Heart right ventricle (tissue), 16 donors: ENCODE measurements at regions not wholly inside any gene's neighbourhood (a gene's known extent, or its start where the extent isn't known, plus 50 kb on each side); places are given as distances from the start of the nearest gene placed in this dataset.

Experiments
- ATAC-seq, 8 donors: fragments of 200-7000 bp; cut with Tn5 transposase; one replicate each; pipeline ENCODE4 v1.9.1; 2020; ENCODE audit warnings: mild to moderate bottlenecking in 8 of 8, moderate library complexity in 8 of 8, moderate number of reproducible peaks in 1 of 8
- DNase-seq, 2 donors: peaks; one replicate each; pipeline ENCODE4 v3.0.0-alpha.2; 2020
- H3K27ac ChIP-seq, 10 donors: fragments of 200-600 bp; sonication (generic) in 2 of 10; one replicate each; pipeline versions ENCODE4 v1.5.0 to v1.8.0; 2020 to 2022; ENCODE audit warnings: mild to moderate bottlenecking in 3 of 10
- H3K27me3 ChIP-seq, 7 donors: fragments of 200-600 bp; one replicate each; pipeline ENCODE4 v1.8.0; 2021 to 2022; ENCODE audit warnings: mild to moderate bottlenecking in 2 of 7
- H3K36me3 ChIP-seq, 9 donors: fragments of 200-600 bp; sonication (generic) in 1 of 9; one replicate each; pipeline versions ENCODE4 v1.5.0 to v1.8.0; 2020 to 2022; ENCODE audit warnings: mild to moderate bottlenecking in 2 of 9
- H3K4me1 ChIP-seq, 9 donors: fragments of 200-600 bp; sonication (generic) in 1 of 9; one replicate each; pipeline versions ENCODE4 v1.5.0 to v1.8.0; 2020 to 2022; ENCODE audit warnings: mild to moderate bottlenecking in 4 of 9
- H3K4me3 ChIP-seq, 10 donors: fragments of 200-600 bp; sonication (generic) in 2 of 10; one replicate each; pipeline versions ENCODE4 v1.5.0 to v1.8.0; 2020 to 2022; ENCODE audit warnings: mild to moderate bottlenecking in 7 of 10, moderate library complexity in 2 of 10
- H3K9me3 ChIP-seq, 11 donors: fragments of 200-600 bp in 10 of 11; sonication (generic) in 2 of 11; one replicate each; pipeline versions ENCODE4 v1.5.0 to v1.8.0; 2013 to 2022; ENCODE audit warnings: mild to moderate bottlenecking in 2 of 11, control low read depth in 1 of 11, moderate library complexity in 1 of 11
- CTCF ChIP-seq, 9 donors: fragments of 200-600 bp; sonication (generic) in 2 of 9; IDR thresholded peaks; one replicate each; pipeline versions ENCODE4 v1.5.0 to v1.8.0; 2021 to 2022; ENCODE audit warnings: antibody characterized with exemption in 9 of 9, mild to moderate bottlenecking in 5 of 9, moderate library complexity in 1 of 9
- WGBS, 2 donors: extraction: QIAGEN DNeasy Blood & Tissue Kit; methylation state at CpG; one replicate each; pipeline ENCODE4 v1.1.7; 2013; ENCODE audit warnings: inconsistent platforms in 1 of 2; 5-methylcytosine and 5-hydroxymethylcytosine counted together
- intact Hi-C, 10 donors: fragments of 100-400 bp; cut with DNase I; formaldehyde crosslinking; loops; one replicate each; pipeline versions ENCODE4 v1.11.1 to v1.14.2; 2022
- donor health status: Arrhythmogenic right ventricular cardiomyopathy.
- donor health status: ischemic (EF 13 %, LVEDD 7.1; RV severe dilation, severe dysfunction).
- donor health status: healthy with polysubstance abuse.
- donor health status: DM: no; HTN: yes; CAD: no.
- donor health status: DM: no; HTN: no; CAD: no.
- donor health status: ischemic (EF 25% LVEDD 6.9; RV normal size, moderate dysfunction).
- donor health status: ischemic (EF 25% LVEDD 5.7; RV mildly dilated, moderate dysfunction).
- donor health status: healthy.
- donor health status: DM: yes; HTN: yes; CAD: no.
- donor health status: Ischemic cardiomyopathy.
- donor health status: ischemic (EF 35%, LVEDD 5.7; RV mildly dilated, moderate dysfunction).
- donor health status: nonischemic (EF 11% LVEDD 7.7; RV severe dilation, severe dysfunction).
- donor health status: DM: yes; HTN: yes; CAD: no.
- donor health status: PGD.
- donor health status: ischemic (EF 29% LVEDD 5.4; RV normal size, mild dysfunction).
- donor health status: nonischemic (EF 23%, LVEDD 6.1; RV moderate dilation, normal function).

- Histone ChIP-seq H3K27me3 (no peaks in the 10 kb centered on the region), H3K9me3 (no peaks in the 10 kb centered on the region), H3K4me1 (no peaks in the 10 kb centered on the region), H3K36me3 (no peaks in the 10 kb centered on the region), H3K27ac (no peak overlapping the region), H3K4me3 (no peak overlapping the region)
- no peak for ATAC-seq
- 26 to 38% methylated on average over 3 of the region's 3 CpGs for WGBS, 2 donors
- no peak for TF ChIP-seq CTCF (IDR thresholded peaks at IDR 0.05)
- intact Hi-C loops: no loop called here
- DNase-seq: no peak
These were observed 181.5 kb upstream of the SYT1 start for GRCh38 chr12:78683031-78683430.

- intact Hi-C loops: no loop called here
- H3K27ac ChIP-seq: no peak overlapping the region
- H3K4me3 ChIP-seq: no peak overlapping the region
- DNase-seq: no peak
- H3K9me3 ChIP-seq: no peaks in the 10 kb centered on the region
- TF ChIP-seq CTCF (IDR thresholded peaks at IDR 0.05): no peak
- ATAC-seq: no peak
- no peaks in the 10 kb centered on the region for H3K4me1 ChIP-seq
- no peaks in the 10 kb centered on the region for H3K27me3 ChIP-seq
- no peaks in the 10 kb centered on the region for H3K36me3 ChIP-seq
- WGBS, 2 donors: 90 to 93% methylated on average over 3 of the region's 3 CpGs
These were observed 180.9 kb upstream of the SYT1 start for GRCh38 chr12:78683626-78684025.

- Histone ChIP-seq H3K27ac (no peak overlapping the region), H3K4me1 (no peaks in the 10 kb centered on the region), H3K36me3 (no peaks in the 10 kb centered on the region), H3K27me3 (no peaks in the 10 kb centered on the region), H3K4me3 (no peak overlapping the region), H3K9me3 (no peaks in the 10 kb centered on the region)
- TF ChIP-seq CTCF (IDR thresholded peaks at IDR 0.05): no peak
- WGBS, 2 donors: 56% methylated on average over 3 of the region's 3 CpGs
- intact Hi-C loops: no loop called here
- no peak for DNase-seq
- ATAC-seq: no peak
These were observed 180.2 kb upstream of the SYT1 start for GRCh38 chr12:78684419-78684818.

GRCh38 chr12:78695749-78696148 lies 168.8 kb upstream of the SYT1 start:
- TF ChIP-seq CTCF (IDR thresholded peaks at IDR 0.05): no peak
- DNase-seq: no peak
- Histone ChIP-seq H3K4me1 (no peaks in the 10 kb centered on the region), H3K9me3 (peaks cover 0 to 7% (median 0%) of the 10 kb centered on the region in 11 donors), H3K27ac (no peak overlapping the region), H3K27me3 (no peaks in the 10 kb centered on the region), H3K36me3 (no peaks in the 10 kb centered on the region), H3K4me3 (no peak overlapping the region)
- ATAC-seq: no peak
- WGBS, 2 donors: 96 to 97% methylated on average over 2 of the region's 2 CpGs
- intact Hi-C loops: no loop called here

GRCh38 chr12:78696267-78696666 lies 168.3 kb upstream of the SYT1 start:
- Histone ChIP-seq H3K27ac (no peak overlapping the region), H3K9me3 (peaks cover 0 to 7% (median 0%) of the 10 kb centered on the region in 11 donors), H3K27me3 (no peaks in the 10 kb centered on the region), H3K36me3 (no peaks in the 10 kb centered on the region), H3K4me3 (no peak overlapping the region), H3K4me1 (no peaks in the 10 kb centered on the region)
- intact Hi-C loops: no loop called here
- DNase-seq (no peak), ATAC-seq (no peak)
- WGBS, 2 donors: 60% methylated on average over 2 of the region's 2 CpGs
- no peak for TF ChIP-seq CTCF (IDR thresholded peaks at IDR 0.05)
